ENCODE measurements at regions not wholly inside any gene's neighbourhood (a gene's known extent, or its start where the extent isn't known, plus 50 kb on each side); places are given as distances from the start of the nearest gene placed in this dataset.
A peak's percentile ranks its signal among the peaks of the same experiment; 100 is the strongest.

DNA sequence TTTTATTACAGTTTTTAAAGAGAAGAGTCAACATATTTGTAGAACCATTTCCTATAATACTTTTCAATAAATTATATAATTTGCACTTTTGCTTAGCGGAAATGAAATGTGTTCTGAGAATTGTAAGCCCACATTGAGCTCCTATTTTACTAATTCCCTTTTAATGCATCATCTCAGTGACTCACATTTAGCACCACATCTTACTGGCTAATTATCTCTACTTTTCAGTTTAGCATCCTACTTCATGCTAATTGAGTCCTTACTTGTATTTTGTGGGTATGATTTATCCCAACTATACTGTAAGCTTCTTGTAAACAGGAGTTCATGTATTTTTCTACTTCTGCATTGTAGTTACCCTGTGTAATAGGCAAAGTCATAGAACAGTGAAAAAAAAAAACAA, 67.5 kb downstream of the TMX1 start:
- no peak for DNase-seq

DNA sequence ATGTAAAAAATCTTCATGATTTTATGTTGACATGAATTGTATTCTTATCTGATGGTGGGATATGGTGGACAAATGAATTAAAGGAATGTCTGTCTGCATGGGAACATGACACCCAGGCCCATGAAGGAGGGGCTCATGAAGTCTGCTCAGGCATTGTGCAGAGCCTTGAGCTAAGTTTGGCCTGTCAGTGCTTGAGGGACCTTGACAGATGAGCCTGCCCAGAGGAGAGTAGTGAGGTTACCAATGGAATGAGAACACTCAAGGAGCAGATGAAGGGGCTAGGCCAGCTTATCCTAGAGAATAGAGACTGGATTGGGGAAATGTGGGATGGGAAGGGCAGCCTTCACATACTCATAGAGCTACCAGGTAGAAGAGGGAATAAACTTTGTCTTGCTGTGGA, 68.8 kb downstream of the TMX1 start:
- no peak for DNase-seq

GRCh38 chr14:51310505-51310944, 70.5 kb downstream of the TMX1 start:
- no peak for DNase-seq

GRCh38 chr14:51314321-51315015, 74.4 kb downstream of the TMX1 start:
- no peak for DNase-seq

DNA sequence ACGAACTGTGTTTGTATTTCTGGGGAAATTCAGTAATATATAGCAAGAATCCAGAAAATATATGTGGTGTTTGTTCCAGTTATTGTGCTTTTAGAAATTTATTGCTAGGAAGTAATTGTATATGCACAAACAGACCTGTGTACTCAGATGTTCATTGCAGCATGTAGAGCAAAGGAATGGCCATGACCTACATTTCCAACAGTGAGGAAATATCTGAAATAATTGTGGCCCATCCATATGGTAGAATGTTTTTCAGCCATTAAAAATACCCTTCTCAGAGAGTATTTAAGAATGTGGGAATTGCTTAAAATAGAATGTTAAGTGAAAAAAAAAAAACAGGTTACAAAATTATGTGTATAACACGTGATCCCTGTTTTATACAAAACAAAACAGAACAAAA, 77.3 kb downstream of the TMX1 start:
- no peak for DNase-seq

DNA sequence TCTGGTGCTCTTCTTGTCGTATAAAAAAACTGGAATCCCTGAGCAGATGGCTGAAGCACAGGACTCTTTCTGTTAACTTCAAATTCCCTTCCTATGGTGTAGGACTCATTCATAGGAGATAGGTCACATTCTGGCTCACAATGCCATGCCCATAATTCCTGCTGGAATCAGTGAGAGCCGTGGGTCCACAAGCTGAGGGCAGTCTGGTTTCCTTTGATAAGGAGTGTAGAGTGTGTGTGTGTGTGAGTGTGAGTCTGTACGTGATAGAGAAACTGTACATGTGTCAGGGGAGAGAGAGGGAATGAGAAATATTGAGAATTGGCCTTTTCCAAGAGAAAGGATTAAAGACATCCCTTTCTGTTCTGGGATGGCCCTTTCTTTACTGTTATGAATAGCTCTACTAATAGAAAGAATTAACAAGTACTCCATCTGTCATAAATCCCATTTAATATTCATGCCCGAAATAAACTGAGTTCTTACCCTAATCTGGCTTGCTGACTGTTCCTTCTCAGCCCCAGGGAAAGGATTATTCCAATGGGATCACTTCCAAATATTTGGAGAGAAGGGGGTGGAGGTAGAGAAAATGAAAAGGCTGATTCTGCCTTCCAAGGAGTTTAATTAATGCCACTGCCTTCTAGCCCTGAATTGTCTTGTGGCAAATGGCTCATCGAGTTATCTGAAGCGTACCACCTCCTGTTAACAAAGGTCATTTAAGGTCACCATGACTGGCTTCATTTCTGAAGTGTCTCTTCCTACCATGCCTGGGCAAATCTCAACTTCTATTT, 79.0 kb downstream of the TMX1 start:
- no peak for DNase-seq

- no peak for DNase-seq
Observed at GRCh38 chr14:51321036-51321435, 81.0 kb downstream of the TMX1 start.

- DNase-seq = no peak
Observed at GRCh38 chr14:51323492-51323891, 83.4 kb downstream of the TMX1 start.

GRCh38 chr14:51327376-51327775, 87.3 kb downstream of the TMX1 start:
- no peak for DNase-seq

GRCh38 chr14:51328064-51328771, 88.2 kb downstream of the TMX1 start:
- no peak for DNase-seq

DNA sequence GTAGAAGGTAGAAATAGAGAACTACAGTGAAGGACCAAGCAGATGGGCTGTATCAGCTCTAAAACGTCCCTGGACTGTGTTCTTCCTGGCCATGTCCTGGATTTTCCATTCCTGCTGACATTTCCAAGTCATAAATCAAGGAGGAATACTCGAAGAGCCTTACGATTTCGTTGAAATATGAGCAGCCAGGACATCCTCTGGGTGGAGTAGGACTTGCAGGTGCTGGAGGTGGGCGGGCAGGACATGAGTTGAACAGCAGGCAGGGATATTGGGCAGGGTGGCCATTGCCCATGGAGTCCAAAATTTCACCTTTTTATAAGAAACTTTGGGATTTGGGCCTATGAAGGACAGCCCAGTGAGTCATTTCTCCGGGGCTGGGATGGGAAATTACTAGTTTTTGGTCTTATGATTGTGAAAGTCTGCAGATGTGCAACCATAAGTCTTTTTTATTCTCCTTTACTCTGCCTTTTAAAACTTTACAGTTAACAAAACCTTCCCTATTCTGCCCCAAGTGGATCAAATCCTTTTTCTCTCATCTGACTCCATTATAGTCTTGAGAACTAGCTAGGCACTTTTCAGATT, 88.8 kb downstream of the TMX1 start:
- DNase-seq = no peak

GRCh38 chr14:51331486-51332367, 91.7 kb downstream of the TMX1 start:
- no peak for DNase-seq

DNA sequence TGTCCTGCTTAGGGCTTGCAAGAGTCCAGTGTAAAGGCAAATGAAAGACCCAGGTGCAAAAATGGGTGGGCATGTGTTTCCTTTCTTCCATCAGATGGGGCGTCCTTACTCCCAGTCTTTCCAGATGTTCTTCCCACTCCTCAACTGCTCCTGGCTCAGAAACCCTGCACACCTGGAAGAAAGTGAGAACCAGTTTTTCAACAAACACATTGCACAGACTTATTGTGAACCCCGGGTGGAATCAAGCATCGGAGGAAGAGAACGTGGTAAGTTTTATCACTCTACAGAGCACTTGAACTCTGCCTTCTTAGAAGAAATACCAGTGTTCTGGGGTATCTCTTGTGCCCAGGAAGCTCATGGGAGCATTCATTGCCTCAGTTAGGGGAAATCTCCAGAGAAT, 93.3 kb downstream of the TMX1 start:
- DNase-seq = no peak

DNA sequence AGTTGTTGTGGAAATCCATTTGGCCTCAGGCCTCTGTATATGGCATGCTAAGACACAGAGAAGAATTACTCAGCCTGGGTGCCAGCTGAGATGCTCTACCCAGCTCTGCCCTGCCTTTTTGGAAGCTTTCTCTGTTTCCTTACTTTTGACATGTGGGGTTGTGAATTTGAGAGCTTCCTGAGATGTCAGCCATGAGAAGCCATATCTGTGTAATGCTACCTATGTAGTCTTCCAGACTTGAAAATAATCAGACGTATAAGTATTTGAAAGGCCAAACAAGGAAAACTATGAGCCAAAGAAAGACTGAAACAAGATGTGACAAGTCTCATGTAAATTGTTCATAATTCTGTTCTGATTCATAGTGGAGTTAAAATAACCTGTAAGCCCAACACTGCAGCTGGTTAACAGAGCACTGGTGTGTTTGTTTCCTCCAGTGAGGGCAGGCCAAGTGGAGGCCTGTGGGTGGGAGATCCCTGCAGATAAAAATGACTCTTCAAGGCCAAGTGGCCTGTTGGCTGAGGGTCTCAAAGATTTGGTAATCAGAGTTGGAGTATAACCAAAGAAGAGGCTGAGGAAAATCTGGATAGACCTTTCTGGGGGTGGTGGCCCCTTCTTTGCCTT, 94.0 kb downstream of the TMX1 start:
- DNase-seq = no peak

GRCh38 chr14:51334566-51334965, 94.5 kb downstream of the TMX1 start:
- DNase-seq = no peak

GRCh38 chr14:51335531-51335930, 95.5 kb downstream of the TMX1 start:
- DNase-seq = no peak

DNA sequence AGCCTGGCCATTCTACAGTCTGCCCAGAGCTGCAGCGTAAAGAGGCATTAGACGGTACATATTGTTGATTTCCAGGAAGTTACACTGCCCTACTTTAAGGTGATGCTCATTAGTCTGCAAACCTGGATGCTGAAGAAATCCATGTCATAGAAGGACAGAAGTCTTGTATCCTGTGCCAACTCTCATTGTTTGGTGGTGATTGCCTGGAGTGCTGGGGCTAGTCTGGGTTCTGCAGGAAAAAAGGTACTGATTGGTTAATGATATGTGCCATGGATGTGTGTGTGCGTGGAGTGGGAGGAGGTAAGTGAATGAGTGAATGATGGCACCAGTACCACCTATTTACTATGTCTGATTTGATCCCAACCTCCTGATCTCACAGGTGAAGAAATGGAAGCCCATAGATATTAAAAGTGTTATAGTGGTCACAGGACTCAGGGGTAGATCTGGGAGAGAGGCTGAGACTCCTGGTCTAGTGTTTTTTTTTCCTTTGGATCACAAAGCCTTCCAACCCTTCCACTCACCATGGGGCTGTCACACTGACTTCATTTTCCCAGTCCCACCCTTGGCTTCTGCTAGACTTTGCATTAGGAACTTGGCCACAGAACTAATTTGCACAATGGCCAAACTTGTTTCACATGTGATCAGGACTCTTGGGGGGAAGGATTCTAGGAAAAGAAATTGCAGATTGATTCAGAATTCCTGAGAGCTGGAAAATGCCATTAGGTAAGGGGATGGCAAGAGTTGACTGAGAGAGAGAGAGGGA, 96.1 kb downstream of the TMX1 start:
- DNase-seq = no peak

DNA sequence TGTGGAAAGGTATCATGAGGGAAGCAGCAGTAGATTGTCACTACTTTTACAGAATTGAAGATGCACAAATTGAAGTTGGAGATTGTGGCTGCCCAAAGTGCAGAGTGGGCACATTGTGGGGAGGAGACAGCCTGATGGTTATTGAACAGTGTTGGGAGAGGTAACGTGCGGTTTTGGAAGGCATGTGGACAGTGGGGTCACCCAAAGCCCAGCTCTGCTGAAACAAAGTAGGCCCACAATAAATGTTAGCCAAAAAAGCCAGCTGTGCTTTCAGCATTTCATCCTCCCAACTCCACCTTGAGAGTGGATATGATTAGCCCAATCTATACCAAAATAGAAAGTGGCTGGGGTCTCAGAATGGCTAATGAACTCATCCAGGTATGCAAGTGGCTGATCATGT, 96.7 kb downstream of the TMX1 start:
- DNase-seq = no peak

GRCh38 chr14:51337520-51337919, 97.5 kb downstream of the TMX1 start:
- no peak for DNase-seq

DNA sequence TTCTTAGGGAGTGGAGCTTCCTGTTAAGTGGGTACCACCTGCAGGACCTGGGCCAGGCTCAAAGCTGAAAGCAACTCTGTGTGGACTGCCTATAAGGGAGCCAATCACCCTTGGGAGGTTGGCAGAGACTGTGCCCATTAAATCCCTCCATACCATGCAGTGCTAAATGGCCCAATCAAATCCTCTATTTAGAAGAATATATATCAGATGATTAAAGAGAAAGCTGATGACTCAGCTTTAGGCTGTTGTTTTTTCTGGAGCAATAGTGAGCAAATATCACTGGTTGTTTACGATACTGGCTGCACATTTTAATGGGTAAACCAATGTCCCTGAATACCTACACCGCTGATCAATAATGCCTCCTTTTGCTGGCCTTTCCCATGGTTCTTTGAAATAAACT, 101.3 kb downstream of the TMX1 start:
- DNase-seq = no peak

DNA sequence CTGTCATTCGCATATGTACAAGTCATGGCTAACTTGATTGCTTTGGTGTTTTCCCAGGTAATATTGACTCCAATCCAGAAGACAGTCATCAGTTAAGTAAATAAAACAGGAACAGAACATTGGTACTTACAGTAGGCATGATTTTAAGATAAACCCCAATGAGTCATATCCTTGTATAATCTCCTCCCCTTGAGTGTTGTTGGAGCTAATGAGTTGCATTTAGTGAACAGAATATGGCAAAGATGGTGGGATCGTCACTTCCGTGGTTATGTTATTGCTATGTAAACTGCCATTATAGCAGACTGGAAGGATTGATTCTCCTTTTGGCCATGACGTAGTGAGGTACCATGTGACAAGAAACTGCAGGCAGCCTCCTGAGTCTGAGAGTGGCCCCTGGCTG, 102.2 kb downstream of the TMX1 start:
- DNase-seq = peak; percentile 65
